Loucy (cell line): ENCODE measurements at regions not wholly inside any gene's neighbourhood (a gene's known extent, or its start where the extent isn't known, plus 50 kb on each side); places are given as distances from the start of the nearest gene placed in this dataset.

Experiments used
- CTCF ChIP-seq: fragments of 200-600 bp; sonication (generic); conservative IDR thresholded peaks from 2 replicates; pipeline ENCODE4 v1.5.1; 2014; ENCODE audit warnings: mild to moderate bottlenecking, antibody characterized with exemption, low read length
- EZH2phosphoT487 ChIP-seq: fragments of 200-600 bp; IDR thresholded peaks from 2 replicates; pipeline ENCODE4 v1.6.1; 2018; ENCODE audit warnings: antibody characterized with exemption, mild to moderate bottlenecking, moderate library complexity, borderline replicate concordance

DNA sequence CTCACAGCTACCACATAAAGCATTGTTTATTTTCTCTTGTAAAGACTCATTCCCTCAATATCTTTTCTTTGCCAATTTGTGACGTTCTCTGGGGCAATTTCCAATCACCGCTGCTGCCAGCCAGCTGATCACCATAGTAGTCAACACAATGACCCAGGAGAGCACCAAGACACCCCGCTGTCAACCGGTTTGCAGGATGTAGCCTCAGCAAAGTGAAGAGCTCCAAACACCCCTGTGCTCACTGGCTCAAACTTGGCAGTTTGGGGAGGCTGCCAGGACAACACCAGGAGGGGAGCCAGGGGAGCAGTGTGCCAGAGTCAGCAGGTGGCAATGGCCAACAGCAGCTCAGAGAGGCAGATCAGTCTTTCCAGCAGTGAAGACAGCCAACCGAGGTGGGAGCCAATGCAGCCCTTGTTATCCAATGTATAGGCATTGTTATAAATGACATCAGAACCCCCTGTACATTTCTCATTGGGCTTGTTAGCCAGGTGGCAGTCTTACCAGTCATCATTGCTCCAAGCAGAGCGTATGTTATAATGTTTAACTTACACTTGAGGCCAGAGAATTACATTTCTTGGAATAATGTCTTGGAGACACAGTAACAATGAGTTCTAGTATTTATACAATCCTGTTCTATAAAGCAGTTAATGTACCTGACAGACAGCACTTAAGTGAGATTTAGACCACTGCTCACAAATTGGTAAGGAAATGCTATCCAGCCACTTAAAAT, 274.9 kb upstream of the GK2 start:
- TF ChIP-seq CTCF (no peak), EZH2phosphoT487 (no peak)
